ENCODE measurements at regions not wholly inside any gene's neighbourhood (a gene's known extent, or its start where the extent isn't known, plus 50 kb on each side); places are given as distances from the start of the nearest gene placed in this dataset.

- TF ChIP-seq, protein P1, sequence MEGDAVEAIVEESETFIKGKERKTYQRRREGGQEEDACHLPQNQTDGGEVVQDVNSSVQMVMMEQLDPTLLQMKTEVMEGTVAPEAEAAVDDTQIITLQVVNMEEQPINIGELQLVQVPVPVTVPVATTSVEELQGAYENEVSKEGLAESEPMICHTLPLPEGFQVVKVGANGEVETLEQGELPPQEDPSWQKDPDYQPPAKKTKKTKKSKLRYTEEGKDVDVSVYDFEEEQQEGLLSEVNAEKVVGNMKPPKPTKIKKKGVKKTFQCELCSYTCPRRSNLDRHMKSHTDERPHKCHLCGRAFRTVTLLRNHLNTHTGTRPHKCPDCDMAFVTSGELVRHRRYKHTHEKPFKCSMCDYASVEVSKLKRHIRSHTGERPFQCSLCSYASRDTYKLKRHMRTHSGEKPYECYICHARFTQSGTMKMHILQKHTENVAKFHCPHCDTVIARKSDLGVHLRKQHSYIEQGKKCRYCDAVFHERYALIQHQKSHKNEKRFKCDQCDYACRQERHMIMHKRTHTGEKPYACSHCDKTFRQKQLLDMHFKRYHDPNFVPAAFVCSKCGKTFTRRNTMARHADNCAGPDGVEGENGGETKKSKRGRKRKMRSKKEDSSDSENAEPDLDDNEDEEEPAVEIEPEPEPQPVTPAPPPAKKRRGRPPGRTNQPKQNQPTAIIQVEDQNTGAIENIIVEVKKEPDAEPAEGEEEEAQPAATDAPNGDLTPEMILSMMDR (IDR thresholded peaks at IDR 0.05): no peak
- no peak for TF ChIP-seq POLR2A (IDR thresholded peaks at IDR 0.05)
Observed at GRCh38 chr2:129092956-129093355, 774.3 kb upstream of the HS6ST1 start.

Data from testis (tissue), 2 donors.